ENCODE measurements at regions not wholly inside any gene's neighbourhood (a gene's known extent, or its start where the extent isn't known, plus 50 kb on each side); places are given as distances from the start of the nearest gene placed in this dataset.
A peak's percentile ranks its signal among the peaks of the same experiment; 100 is the strongest.

DNA sequence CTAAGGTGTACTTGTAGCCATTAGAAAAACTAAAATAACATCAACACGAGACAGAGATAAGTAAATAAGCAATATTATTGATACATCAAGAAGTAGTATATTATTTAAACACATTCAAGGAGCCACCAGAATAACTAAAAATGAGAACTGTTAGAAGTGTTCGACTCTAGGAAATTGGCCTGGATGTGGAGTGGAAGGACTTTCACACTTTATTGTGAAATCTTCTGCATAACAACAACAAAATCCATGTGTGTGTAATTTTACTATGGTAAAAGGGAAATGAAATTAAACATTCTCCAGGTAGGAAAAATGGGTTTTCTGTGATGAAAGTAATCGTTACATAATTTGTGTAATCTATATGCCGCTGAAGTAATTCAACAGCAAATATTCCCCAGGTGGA lies 96.3 kb upstream of the RNF152 start:
- no peak for DNase-seq (ENCODE audit: low spot score)

DNA sequence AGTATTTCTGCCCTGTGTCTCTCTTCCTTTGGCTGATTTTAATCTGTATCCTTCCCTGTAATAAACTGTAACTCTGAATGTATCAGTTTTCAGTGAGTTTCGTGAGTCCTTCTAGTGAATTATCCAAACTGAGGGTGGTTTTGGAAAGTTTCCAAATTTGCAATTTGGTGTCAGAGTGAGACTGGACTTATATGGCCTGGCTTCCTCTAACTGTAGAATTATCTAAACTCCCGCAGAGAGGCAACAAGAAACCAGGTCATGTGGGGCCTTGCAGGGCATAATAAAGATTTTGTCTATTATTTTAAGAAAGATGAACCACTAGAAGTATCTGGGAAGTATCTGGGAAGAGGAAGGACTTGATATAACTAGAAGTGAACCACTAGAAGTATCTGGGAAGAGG lies 95.3 kb upstream of the RNF152 start:
- DNase-seq (ENCODE audit: low spot score): no peak

DNA sequence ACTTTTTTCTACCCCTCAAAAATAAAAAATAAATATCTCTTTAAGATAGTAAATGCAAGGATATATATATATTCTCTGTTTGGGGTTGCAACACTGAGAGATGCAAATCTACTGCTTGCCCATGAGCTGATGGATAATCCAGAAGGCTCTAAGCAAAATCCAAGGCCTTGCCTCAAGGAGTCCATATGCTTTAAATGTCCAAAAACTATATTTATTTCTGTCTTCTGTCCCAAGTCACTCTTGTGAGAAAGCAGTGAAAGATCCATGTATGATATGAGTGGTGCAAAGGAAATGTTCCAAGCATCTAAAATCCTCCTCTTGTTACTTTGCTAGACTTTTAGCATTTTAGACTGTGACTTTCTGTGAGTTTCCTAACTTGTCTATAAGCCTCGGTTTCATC lies 92.9 kb upstream of the RNF152 start:
- no peak for DNase-seq (ENCODE audit: low spot score)

DNA sequence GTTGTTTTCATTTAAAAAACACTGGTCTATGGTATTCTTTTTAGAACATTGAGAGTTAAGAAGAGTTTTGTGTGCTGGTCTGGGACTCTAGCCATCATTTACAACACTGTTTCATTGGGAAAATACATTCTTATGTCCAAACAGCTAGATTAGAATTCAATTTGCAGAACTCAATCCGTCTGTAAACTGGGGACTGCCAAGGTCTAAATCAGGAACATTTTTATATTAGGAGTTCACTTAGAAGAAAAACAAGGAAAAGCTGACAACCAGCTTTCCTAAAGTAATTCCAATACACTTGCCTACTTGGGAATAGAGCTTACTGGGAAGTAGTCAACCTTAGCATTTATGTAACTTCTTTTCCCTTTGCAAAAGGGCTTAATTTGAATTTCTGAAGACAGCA lies 91.5 kb upstream of the RNF152 start:
- no peak for DNase-seq (ENCODE audit: low spot score)

DNA sequence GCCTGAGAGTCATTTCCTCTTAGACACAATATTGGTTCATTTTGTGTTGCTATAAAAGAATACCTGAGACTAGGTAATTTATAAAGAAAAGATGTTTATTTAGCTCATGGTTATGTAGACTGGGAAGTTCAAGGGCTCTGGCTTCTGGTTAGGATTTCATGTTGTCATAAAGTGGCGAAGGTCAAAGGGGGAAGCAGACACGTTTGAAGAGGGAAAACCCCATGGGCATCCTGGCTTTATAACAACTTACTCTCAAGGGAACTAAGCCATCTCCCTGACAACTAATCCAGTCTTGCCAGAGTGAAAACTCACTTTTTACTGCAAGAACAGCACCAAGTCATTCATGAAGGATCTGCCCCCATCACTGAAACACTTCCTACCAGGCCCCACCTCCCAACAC lies 89.7 kb upstream of the RNF152 start:
- DNase-seq (ENCODE audit: low spot score): no peak

DNA sequence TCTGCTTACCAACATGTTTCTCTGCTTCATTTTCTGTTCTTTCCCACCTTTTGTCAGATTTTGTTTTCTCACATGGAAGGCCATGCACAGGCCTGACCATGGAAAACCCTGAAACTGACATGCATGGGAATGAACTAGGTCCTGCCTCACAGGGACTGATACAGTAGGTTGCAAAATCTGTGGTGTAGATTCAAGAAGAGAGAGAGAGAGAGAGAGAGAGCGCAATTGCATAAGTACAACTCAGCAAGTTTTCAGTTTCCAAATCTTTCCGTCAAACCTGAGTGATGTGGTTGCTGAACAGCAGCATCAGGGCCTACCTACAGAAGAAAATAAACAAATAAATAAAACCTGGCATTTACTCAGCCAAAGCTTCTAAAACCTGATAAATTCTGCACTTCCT lies 87.5 kb upstream of the RNF152 start:
- DNase-seq (ENCODE audit: low spot score): no peak

DNA sequence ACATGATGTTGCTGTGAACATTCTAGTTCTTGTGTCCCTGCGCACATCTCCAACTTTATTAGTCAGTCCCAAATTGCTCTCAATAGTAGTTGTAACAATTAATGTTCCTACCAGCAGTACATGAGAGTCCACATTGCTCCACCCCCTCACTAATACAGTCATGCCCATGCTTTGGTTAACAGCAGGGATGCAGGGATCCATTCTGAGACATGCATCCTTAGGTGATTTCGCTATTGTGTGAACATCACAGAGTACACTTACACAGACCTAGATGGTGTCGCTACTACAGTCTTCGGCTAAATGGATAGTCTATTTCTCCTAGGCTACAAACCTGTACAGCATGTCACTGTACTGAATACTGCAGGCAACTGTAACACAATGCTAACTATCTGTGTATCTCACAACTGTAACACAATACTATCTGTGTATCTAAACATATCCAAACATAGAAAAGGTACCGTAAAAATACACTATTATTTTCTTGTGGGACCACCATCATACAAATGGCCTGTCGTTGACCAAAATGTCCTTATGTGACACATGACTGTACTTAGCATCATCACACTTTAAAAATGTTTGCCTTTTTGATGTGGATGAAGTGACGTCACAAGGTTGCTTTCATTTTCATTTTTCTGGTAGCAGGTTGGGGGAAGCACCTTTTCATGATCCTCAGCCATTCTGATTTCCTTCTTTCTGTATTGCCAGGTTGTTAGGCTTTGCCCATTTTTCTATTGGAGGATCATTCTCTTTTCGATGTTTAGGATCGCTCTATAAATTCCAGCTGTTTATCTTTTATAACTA lies 82.9 kb upstream of the RNF152 start:
- DNase-seq (ENCODE audit: low spot score): peak; percentile 49

DNA sequence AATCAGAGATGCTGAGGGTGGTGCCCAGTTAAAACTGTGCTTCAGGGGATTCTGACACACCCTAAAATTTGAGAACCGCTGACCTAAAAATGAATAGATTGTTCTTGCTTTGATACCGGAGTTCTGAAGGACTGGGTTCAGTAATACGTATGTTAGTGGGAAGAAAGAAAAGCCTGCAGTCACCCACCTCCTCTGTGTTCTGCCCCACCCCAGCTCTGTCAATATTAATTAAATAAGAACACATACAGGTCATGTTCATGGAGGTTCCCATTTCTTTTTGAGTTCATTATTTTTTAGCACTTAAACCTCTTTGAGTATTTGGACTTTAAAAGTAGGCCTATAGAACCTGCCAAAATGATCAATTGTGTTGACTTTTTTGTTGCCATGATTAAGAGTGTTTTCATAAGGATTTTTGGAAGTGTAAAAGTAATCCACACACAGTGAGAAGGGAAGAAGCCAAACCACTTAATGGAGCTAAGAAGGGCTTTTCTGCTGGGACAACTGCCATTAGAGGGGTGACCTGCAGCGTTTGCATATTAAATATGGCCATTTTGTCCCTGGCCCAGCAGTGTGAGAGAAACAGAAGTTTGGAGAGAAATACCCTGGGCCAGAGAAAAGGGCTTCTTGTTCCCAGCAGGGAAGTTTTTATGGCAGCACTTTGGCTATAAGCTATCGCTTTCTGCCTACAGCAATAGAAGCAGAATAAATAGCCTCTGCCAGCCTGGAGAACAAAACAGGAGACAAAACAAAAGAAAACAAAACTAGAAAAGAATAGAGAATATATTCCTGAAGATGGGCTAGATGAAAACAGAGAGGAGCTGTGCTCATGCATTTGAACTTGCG lies 80.7 kb upstream of the RNF152 start:
- DNase-seq (ENCODE audit: low spot score): no peak

DNA sequence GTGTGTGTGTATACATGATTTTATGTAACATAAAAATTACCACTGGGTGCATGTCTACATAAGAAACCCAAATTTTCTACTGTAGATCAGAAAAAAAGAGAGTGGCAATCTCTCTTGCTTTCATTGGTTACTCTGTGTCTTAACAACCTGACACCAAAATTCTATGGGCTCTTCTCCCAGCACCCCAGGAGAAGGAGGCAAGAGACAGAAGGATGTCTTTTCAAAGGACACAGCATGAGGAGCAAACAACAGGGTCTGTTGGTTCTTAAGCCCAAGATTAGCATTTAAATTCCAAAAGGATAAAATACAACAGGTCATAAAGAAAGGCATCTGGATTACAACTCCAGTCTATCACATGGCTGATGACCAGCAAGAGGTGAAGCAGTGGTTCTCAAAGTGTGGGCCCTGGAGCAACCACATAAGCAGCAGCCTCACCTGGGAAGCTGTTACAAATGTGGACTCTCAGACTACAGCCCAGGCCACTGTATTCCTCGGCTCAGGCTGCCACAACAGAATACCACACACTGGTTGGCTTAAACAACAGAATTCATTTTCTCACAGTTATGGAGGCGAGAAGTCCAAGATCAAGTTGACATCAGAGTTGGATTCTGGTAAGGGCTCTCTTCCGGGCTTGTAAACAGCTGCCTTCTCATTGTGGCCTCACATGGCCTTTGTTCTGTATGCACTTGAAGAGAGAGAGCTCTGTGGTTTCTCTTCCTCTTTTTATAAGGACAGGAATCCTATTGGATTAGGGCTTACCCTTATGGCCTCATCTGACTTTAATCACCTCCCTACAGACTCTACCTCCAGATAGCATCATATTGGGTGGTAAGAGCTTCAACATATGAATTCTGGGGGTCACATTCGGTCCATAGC lies 79.8 kb upstream of the RNF152 start:
- DNase-seq (ENCODE audit: low spot score): no peak

DNA sequence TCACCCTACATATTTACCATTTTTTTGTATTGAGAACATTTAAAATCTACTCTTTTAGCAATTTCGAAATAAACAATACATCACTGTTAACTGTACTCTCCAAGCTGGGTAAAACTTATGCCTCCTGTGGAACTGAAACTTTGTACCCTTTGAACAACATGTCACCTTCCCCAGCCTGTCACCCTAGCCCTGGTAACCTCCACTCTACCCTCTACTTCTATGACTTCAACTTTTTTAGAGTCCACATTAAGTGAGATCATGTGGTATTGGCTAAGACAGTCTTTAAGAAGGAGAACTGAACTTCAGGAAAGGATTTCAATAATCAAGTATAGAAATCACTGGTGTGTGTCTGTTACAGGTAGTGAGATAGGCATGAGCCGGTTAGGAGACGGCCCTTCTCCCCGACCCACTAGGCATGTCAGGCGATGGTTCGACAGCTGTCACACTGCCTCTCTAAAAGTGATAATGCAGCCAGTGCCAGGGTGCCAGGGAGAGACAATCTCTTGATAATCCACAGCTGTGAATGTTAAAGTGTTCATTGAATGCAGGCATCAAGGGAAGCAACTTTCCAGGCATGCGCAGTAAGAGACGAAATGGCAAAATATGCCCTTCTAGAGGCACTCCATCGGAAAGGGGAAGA lies 74.6 kb upstream of the RNF152 start:
- DNase-seq (ENCODE audit: low spot score): no peak

DNA sequence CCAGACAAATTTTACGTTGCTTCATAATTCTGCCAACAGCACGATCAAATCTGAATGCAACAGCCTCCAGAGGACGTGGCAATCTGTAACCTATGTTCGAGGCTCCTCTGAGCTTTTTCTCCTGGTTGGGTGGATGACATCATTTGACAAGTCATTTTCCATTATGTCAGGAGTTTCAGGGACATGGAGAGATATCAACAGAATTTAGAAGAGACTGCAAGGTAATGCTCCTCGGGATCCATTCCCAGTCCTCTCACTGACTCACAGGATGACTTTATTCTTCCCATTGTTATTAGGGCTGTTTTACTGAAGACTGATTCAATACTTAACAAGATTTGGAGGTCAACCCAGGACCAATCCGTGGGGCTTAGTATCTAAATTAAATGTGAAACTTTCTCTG lies 72.5 kb upstream of the RNF152 start:
- DNase-seq (ENCODE audit: low spot score): no peak

DNA sequence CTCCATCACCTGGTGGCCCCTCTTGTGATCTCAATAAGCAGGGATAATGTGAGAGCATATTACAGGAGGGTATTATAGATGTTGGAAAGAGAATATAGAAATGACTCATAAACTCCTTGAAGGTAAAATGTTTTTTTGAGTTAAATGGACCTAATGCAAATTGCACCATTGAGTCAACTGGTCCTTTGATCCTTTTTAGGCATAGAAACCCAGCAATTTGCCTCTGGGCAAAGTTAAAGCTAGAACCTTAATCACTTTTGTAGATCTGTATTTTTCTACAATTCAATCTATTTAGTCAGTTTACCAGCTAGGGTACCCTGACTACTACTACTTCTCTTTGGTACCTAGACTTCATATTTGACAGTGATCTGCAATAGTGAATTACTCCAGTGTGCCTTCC lies 71.8 kb upstream of the RNF152 start:
- no peak for DNase-seq (ENCODE audit: low spot score)

DNA sequence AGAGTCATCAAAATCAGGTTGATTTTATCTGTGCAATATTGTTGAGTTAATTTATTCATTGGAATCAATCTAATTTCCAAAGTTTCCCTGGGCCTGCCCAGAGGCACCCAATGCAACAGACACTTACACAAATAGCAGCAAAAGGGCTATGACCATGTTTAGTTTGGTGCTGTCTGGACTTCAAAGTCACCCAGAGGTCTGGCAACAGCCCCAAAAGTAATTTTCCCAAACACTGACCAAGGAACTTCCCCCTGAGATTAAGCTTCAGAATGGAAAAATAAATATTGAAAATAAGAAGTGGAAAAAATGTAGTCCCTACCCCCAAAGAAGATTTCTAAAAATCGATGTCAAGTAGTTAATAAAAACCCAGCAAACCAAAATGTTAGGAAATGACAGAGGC lies 70.9 kb upstream of the RNF152 start:
- no peak for DNase-seq (ENCODE audit: low spot score)

DNA sequence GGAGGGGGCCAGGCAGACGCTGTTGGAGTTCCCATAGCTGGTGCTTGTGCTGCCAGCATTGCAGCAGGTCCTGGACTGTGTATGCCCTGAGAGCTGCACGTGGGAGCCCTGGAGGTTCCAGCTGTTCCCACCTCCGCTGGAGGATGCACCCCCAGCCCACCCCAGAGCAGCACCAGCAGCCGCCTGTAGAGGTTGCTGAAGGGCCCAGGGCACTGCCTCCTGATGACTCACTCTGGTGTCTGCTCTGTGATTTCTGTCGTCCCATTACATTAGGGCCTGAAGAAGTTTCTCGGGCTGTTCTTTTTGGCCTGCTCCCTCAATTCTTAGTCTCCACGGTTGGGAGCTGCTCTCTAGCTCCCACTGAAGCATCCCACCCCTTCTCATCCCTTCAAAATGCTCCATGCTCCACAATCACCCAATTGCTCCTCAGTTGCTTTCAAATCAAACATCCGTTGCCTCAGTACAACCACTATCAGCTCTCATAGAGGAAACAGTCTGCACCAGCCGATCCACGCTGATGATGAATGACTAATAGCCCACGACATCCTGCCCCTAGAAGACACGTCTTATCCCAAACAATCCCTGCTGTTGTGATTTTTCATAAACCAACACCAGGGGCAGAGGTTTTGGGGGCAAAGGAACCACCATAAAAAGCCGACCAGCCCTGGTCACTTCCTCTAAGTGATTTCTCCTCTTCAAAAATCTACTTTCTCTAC lies 65.2 kb upstream of the RNF152 start:
- no peak for DNase-seq (ENCODE audit: low spot score)

DNA sequence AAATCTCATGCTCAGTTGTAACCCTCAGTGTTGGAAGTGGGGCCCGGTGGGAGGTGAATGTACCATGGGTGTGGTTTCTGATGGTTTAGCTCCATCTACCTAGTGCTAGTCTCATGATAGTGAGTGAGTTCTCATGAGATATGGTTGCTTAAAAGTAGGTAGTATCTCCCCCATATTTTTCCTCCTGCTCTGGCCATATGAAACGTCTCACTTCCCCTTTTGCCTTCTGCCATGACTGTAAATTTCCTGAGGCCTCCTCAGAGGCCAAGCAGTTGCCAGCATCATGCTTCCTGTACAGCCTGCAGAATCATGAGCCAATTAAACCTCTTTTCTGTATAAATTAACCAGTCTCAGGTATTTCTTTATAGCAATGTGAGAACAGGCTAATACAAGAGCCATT lies 62.8 kb upstream of the RNF152 start:
- DNase-seq (ENCODE audit: low spot score): no peak

DNA sequence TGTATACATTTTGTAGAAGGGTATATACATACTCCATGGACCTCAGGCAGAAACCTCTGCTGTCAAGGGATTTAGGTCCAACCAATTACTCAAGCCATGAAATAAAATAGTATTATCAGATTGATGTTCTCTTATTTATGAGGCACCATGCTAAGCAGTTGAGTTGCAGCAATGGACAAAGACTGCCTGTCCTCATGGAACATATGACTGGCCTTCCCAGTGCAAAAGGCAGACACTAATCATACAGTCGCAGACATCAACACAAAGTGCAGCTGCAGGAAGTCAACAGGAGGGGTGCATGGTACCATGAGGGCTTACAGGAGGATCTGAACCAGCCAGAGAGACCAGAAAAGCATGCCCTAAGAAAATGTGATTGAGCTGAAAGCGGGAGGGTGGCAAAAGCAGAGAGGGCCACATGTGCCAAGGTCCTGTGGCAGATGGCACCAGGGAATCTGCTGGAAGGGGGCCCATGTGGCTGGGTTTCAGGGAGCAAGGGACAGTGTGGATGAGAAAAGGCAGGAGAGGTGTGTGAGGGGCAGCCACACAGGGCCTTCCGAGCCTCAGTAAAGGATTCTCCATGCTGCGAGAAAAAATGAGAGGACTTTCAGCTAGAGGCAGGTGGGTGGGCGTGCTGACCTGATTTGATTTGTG lies 61.4 kb upstream of the RNF152 start:
- no peak for DNase-seq (ENCODE audit: low spot score)

DNA sequence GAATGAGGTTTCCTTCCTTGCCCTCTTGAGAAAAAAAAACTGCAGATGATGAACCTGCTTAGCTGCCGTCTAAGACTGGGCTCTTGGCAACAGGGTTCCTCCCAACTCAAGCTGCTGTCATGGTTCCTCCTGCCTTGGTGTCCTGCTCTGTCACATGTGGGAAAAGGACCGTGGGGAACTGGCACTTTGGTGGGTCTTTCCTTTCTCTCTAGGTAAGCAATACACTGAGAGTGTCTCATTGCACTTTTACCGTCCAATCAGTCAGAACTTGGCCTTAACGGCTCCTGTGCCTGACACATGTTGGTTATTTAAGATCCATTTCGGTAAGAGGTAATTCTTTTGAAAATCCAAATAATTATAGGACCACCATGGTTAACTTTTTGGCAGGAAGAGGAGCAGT lies 60.8 kb upstream of the RNF152 start:
- no peak for DNase-seq (ENCODE audit: low spot score)

DNA sequence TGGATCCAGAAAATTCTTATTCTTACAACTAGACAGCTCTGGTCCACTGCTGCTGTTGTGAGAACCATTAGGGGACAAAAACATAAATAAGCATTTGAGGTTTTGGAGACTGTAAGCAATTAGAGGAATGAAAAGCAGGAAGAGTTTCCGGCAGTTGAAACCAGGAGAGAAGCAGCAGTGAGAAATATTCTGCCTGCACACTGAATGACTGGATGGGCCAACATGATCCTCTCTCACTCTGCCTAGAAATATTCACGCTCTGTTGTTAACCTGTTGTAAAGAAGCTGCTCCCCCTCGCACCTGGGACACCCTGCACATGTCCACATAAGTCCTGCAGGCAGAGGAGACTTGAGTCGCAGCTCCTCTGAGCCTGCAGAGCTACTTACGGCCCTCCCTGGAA lies 60.4 kb upstream of the RNF152 start:
- DNase-seq (ENCODE audit: low spot score): no peak

DNA sequence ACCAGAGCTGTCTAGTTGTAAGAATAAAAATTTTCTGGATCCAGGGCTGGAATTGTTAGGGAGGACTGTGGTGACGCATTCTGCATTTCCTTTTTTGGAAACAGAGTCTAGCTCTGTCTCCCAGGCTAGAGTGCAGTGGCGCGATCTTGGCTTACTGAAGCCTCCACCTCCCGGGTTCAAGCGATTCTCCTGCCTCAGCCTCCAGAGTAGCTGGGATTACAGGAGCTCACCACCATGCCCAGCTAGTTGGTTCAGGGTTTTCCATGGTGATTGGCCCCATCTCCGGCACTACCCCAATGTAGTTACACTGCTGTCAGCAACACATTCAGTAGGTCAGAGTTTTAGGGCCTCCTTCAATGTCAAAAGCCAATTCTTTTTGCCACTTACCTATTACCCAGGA lies 58.6 kb upstream of the RNF152 start:
- no peak for DNase-seq (ENCODE audit: low spot score)

DNA sequence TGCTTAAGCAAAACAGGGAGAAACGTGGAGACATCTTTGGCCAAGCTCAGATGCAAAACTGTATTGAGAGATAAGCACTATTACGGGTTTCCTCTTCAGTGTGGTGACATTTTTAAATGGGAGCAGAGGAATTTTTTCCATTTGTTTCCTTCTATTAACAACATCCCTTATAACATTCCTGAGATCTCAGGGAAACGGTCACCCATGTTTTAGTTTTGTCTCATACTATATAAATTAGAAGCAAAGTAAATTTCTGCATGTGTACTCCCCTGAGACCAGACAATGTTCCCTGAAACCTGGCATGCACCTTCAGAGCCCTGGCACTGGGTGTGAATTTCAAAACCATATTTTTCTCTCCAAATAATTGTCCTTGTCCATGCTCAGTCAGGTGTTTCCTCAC lies 57.6 kb upstream of the RNF152 start:
- no peak for DNase-seq (ENCODE audit: low spot score)

DNA sequence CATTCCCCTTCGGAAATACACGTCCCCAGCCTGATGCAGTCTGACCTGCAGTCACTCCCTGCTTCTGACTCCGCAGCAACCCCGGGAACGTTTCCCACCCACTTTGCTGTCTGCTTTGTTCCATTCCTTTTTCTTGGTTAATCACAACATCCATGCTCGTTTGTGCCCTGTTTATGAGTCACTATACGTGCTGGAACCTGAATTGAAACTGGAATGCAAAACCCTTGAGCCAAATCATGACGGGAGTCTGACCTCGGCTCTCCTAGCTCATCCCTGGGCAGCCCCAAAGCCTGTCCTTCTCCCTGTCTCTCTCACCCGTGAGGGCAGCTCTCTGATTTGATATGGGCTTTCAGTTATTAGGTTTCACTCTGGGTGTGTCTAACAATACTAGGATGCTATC lies 57.1 kb upstream of the RNF152 start:
- DNase-seq (ENCODE audit: low spot score): no peak
